ENCODE measurements at regions not wholly inside any gene's neighbourhood (a gene's known extent, or its start where the extent isn't known, plus 50 kb on each side); places are given as distances from the start of the nearest gene placed in this dataset.

GRCh38 chr20:4601630-4602296 lies 84.5 kb upstream of the PRNP start:
- in situ Hi-C loops (cut with HindIII; ENCODE audit: low sequenced_read_pairs), result no loop called here

GRCh38 chr20:4600308-4601014 lies 85.8 kb upstream of the PRNP start:
- in situ Hi-C loops (cut with HindIII; ENCODE audit: low sequenced_read_pairs), result no loop called here

GRCh38 chr20:4597215-4597614 lies 89.0 kb upstream of the PRNP start:
- in situ Hi-C loops (cut with HindIII; ENCODE audit: low sequenced_read_pairs), result no loop called here

DNA sequence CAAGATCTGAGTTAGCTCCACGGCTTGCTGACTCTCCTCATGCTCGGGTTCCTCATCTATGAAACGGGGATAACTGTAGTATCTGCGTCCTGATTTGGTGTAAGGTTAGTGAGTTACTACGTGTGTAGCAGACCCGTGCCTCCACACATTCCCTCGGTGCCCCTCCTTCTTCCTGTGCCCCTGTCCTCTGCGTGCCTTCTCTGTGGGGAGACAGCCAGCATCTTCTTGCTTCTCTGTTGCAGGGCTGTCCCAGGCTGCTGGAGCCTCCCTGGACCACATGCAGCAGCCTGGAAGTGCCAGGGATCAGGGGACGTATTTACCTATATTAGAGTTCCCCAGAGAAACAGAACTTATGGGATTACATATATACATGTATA lies 93.1 kb upstream of the PRNP start:
- in situ Hi-C loops (cut with HindIII; ENCODE audit: low sequenced_read_pairs), result no loop called here

DNA sequence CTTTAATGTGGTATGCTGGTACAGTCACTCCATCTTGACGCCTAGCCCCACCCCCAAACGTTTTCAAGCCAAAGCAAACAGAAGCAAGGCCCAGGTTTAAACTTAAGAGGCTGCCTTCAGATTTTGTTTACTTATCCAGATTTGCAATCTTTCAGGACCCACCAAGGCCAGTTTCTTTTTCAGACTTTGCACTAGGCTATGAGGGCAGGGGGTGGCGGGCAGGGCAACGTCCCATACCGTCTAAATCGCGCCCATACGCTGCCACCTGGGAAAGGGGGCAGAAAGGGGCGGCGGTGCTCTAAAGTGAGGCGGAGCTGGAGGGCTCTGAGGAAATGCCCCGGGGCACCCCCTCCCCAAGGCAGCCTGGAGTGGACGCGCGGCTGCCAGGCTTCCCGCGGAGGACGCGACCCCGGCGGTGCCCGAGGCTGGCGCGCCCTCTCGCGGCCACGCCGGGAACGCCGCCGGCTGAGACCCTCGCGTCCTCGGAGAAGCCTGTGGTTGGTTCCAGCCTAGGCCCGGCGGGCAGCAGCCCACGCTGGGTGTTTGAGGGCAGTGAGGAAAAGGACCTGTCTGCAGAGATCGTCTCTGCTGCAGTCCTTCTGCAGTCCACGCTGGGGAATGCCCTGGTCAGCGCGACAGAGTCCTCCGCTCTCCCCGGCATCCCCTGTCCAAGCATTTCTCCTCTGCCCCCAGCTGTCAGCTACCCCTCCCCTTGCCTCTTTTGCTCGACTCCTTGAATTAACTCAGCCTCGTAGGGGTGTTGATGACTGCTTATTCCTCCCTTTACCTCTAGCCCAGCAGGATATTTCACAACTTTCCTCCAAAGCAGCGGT lies 93.7 kb upstream of the PRNP start:
- in situ Hi-C loops (cut with HindIII; ENCODE audit: low sequenced_read_pairs), result no loop called here

GRCh38 chr20:4591975-4592315 lies 94.3 kb upstream of the PRNP start:
- in situ Hi-C loops (cut with HindIII; ENCODE audit: low sequenced_read_pairs), result no loop called here

- in situ Hi-C loops (cut with HindIII; ENCODE audit: low sequenced_read_pairs), result loop anchor here (5.0 to 10.0 kb wide), 4 partner anchors 38 to 311 kb away; no protein-coding TSS in a partner anchor
These were observed 100.5 kb upstream of the PRNP start for GRCh38 chr20:4585758-4586157.

GRCh38 chr20:4585104-4585753 lies 101.0 kb upstream of the PRNP start:
- in situ Hi-C loops (cut with HindIII; ENCODE audit: low sequenced_read_pairs), result loop anchor here (5.0 to 10.0 kb wide), 4 partner anchors 38 to 310 kb away; no protein-coding TSS in a partner anchor

DNA sequence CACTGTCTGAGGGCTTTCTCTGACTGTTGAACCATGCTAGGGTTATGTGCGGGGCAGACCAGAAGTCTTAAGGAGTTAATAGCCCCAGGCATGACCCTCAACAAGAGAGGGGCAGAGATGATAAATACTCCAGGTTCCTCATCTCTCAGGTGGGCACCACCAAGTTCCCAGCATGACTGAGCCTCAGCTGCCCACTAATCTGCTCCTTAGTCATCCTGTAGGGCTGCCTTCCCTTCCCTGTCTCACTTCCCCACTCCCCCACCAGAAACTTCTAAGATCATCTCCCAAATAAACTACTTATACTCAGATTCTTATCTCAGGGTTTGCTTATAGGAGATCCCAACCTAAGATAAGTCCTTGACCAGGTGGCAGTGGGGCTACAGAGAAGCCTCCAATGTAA lies 101.7 kb upstream of the PRNP start:
- in situ Hi-C loops (cut with HindIII; ENCODE audit: low sequenced_read_pairs), result loop anchor here (10.0 kb wide), 2 partner anchors 50 to 310 kb away; no protein-coding TSS in a partner anchor

- in situ Hi-C loops (cut with HindIII; ENCODE audit: low sequenced_read_pairs), result loop anchor here (10.0 kb wide), 2 partner anchors 53 to 307 kb away; no protein-coding TSS in a partner anchor
These were observed 104.4 kb upstream of the PRNP start for GRCh38 chr20:4581838-4582237.

DNA sequence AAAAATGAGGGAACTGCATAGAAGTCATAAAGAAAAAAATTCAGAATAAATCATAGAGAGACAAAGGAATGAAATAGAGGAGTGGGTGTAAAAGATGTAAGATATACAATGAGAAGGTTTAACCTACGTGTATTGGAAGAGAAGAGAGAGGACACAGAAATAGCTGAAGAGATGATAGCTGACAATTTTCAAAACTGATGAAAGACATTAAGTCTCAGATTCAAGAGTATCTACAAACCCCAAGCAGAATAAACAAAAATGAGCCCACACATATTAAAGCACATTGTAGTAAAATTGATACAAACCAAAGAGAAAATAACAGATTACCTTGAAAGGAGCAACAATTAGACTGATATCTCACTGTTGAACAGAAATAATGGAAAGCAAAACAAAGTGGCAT lies 107.9 kb upstream of the PRNP start:
- in situ Hi-C loops (cut with HindIII; ENCODE audit: low sequenced_read_pairs), result no loop called here

- in situ Hi-C loops (cut with HindIII; ENCODE audit: low sequenced_read_pairs), result no loop called here
These were observed 111.9 kb upstream of the PRNP start for GRCh38 chr20:4574356-4574690.

GRCh38 chr20:4573564-4574355 lies 112.5 kb upstream of the PRNP start:
- in situ Hi-C loops (cut with HindIII; ENCODE audit: low sequenced_read_pairs), result no loop called here

- in situ Hi-C loops (cut with HindIII; ENCODE audit: low sequenced_read_pairs), result no loop called here
These were observed 114.3 kb upstream of the PRNP start for GRCh38 chr20:4571759-4572531.

DNA sequence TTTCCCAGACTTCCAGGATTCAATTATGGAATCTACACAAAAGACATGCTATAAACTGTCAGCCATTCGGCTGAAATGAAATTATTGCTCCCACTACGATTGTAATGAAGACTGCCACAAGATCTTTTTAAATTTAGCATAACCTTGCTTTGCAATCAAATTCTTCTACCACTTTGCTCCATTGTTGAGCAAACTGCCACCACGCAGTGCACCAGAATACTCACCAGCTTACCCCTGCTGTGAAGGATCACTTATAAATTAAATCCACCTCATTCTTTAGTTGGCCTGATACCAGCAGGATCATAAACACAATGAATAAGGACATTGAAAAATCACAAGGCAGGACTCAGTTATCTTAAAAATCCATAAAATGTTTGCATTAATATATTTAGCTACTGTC lies 116.4 kb upstream of the PRNP start:
- in situ Hi-C loops (cut with HindIII; ENCODE audit: low sequenced_read_pairs), result loop anchor here (10.0 kb wide), 1 partner anchor 195 kb away; no protein-coding TSS in a partner anchor

DNA sequence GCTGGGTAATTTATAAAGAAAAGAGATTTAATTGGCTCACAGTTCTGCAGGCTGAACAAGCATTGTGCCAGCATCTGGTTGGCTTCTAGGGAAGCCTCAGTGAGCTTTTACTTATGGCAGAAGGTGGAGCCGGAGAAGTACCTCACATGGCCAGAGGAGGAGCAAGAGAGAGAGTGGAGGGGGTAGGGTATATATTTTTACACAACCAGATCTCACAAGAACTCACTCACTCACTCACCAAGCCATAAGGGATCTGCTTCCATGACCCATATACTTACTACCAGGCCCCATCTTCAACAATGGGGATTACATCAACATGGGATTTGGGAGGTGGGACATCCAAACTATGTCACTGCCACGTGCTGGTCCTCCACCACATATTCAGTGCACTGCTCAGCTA lies 117.2 kb upstream of the PRNP start:
- in situ Hi-C loops (cut with HindIII; ENCODE audit: low sequenced_read_pairs), result loop anchor here (10.0 kb wide), 1 partner anchor 194 kb away; no protein-coding TSS in a partner anchor

DNA sequence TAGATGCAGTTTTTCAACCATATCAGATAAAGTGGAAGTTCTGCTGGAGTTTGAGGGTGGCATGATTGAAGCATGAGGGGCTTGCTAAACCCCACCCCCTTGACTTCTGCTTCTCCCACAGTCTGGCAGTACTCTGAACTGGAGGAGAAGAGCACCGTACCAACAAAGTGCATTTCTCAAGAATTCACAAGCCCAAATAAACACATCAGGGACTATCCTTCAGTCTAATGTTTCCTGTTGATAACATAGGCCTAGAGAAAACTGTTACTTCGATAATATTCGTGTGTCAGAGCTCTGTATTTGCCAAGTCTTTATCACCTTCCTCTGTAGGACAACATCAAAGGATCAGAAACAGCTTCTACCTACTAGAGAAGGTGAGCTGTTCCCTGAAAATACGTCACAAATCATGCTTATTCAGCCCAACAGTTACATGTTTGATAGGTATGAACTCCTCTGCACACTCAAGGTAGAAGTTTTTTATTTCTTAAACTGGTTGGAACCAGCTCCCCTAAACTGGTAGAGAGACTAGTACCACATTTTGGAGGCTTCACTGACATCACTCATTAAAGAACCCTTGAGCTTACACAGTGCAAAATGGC lies 117.8 kb upstream of the PRNP start:
- in situ Hi-C loops (cut with HindIII; ENCODE audit: low sequenced_read_pairs), result loop anchor here (10.0 kb wide), 1 partner anchor 194 kb away; no protein-coding TSS in a partner anchor

- in situ Hi-C loops (cut with HindIII; ENCODE audit: low sequenced_read_pairs), result loop anchor here (10.0 kb wide), 1 partner anchor 192 kb away; no protein-coding TSS in a partner anchor
These were observed 119.1 kb upstream of the PRNP start for GRCh38 chr20:4567170-4567569.

GRCh38 chr20:4563534-4563933 lies 122.7 kb upstream of the PRNP start:
- in situ Hi-C loops (cut with HindIII; ENCODE audit: low sequenced_read_pairs), result loop anchor here (10.0 kb wide), 1 partner anchor 189 kb away; no protein-coding TSS in a partner anchor

Data from endothelial cell of hepatic sinusoid (primary cell).